ENCODE measurements at regions not wholly inside any gene's neighbourhood (a gene's known extent, or its start where the extent isn't known, plus 50 kb on each side); places are given as distances from the start of the nearest gene placed in this dataset.

GRCh38 chr12:89016970-89017778, 335.1 kb downstream of the DUSP6 start:
- TF ChIP-seq CTCF (IDR thresholded peaks at IDR 0.05; ENCODE audit: poor library complexity), result peak; percentile 75
- no peak for TF ChIP-seq EZH2 (IDR thresholded peaks at IDR 0.05; ENCODE audit: borderline replicate concordance)

Data from hepatocyte (in vitro differentiated cells).